ENCODE measurements at regions not wholly inside any gene's neighbourhood (a gene's known extent, or its start where the extent isn't known, plus 50 kb on each side); places are given as distances from the start of the nearest gene placed in this dataset.

DNA sequence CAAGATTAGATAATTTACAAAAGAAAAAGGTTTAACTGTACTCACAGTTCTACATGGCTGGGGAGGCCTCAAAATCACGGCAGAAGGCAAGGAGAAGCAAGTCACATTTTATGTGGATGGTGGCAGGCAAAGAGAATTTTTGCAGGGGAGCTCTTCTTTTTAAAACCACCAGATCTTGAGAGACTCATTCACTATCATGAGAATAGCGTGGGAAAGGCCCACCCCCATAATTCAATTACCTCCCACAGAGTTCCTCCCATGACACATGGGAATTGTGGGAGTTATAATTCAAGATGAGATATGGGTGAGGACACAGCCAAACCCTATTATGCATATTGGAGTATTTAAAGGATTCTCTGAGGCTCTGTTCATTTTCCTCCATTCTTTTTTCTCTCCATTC, 138.7 kb upstream of the CADM2 start (continued):
- TF ChIP-seq, protein P1, sequence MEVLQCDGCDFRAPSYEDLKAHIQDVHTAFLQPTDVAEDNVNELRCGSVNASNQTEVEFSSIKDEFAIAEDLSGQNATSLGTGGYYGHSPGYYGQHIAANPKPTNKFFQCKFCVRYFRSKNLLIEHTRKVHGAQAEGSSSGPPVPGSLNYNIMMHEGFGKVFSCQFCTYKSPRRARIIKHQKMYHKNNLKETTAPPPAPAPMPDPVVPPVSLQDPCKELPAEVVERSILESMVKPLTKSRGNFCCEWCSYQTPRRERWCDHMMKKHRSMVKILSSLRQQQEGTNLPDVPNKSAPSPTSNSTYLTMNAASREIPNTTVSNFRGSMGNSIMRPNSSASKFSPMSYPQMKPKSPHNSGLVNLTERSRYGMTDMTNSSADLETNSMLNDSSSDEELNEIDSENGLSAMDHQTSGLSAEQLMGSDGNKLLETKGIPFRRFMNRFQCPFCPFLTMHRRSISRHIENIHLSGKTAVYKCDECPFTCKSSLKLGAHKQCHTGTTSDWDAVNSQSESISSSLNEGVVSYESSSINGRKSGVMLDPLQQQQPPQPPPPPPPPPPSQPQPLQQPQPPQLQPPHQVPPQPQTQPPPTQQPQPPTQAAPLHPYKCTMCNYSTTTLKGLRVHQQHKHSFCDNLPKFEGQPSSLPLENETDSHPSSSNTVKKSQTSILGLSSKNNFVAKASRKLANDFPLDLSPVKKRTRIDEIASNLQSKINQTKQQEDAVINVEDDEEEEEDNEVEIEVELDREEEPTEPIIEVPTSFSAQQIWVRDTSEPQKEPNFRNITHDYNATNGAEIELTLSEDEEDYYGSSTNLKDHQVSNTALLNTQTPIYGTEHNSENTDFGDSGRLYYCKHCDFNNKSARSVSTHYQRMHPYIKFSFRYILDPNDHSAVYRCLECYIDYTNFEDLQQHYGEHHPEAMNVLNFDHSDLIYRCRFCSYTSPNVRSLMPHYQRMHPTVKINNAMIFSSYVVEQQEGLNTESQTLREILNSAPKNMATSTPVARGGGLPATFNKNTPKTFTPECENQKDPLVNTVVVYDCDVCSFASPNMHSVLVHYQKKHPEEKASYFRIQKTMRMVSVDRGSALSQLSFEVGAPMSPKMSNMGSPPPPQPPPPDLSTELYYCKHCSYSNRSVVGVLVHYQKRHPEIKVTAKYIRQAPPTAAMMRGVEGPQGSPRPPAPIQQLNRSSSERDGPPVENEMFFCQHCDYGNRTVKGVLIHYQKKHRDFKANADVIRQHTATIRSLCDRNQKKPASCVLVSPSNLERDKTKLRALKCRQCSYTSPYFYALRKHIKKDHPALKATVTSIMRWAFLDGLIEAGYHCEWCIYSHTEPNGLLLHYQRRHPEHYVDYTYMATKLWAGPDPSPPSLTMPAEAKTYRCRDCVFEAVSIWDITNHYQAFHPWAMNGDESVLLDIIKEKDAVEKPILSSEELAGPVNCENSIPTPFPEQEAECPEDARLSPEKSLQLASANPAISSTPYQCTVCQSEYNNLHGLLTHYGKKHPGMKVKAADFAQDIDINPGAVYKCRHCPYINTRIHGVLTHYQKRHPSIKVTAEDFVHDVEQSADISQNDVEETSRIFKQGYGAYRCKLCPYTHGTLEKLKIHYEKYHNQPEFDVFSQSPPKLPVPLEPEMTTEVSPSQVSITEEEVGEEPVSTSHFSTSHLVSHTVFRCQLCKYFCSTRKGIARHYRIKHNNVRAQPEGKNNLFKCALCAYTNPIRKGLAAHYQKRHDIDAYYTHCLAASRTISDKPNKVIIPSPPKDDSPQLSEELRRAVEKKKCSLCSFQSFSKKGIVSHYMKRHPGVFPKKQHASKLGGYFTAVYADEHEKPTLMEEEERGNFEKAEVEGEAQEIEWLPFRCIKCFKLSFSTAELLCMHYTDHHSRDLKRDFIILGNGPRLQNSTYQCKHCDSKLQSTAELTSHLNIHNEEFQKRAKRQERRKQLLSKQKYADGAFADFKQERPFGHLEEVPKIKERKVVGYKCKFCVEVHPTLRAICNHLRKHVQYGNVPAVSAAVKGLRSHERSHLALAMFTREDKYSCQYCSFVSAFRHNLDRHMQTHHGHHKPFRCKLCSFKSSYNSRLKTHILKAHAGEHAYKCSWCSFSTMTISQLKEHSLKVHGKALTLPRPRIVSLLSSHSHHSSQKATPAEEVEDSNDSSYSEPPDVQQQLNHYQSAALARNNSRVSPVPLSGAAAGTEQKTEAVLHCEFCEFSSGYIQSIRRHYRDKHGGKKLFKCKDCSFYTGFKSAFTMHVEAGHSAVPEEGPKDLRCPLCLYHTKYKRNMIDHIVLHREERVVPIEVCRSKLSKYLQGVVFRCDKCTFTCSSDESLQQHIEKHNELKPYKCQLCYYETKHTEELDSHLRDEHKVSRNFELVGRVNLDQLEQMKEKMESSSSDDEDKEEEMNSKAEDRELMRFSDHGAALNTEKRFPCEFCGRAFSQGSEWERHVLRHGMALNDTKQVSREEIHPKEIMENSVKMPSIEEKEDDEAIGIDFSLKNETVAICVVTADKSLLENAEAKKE (CRISPR knock-in tag; IDR thresholded peaks at IDR 0.05): no peak
- TF ChIP-seq CREB1 (CRISPR knock-in tag; IDR thresholded peaks at IDR 0.05; ENCODE audit: low read depth) (no peak), EZH2phosphoT487 (IDR thresholded peaks at IDR 0.05; ENCODE audit: unreplicated experiment) (no peak), EZH2 (IDR thresholded peaks at IDR 0.05; ENCODE audit: low read depth, unreplicated experiment) (no peak), ZNF331 (CRISPR knock-in tag; IDR thresholded peaks at IDR 0.05; ENCODE audit: low read depth) (no peak), POLR2AphosphoS5 (IDR thresholded peaks at IDR 0.05; ENCODE audit: low read depth) (no peak)
- TF ChIP-seq, protein P2, sequence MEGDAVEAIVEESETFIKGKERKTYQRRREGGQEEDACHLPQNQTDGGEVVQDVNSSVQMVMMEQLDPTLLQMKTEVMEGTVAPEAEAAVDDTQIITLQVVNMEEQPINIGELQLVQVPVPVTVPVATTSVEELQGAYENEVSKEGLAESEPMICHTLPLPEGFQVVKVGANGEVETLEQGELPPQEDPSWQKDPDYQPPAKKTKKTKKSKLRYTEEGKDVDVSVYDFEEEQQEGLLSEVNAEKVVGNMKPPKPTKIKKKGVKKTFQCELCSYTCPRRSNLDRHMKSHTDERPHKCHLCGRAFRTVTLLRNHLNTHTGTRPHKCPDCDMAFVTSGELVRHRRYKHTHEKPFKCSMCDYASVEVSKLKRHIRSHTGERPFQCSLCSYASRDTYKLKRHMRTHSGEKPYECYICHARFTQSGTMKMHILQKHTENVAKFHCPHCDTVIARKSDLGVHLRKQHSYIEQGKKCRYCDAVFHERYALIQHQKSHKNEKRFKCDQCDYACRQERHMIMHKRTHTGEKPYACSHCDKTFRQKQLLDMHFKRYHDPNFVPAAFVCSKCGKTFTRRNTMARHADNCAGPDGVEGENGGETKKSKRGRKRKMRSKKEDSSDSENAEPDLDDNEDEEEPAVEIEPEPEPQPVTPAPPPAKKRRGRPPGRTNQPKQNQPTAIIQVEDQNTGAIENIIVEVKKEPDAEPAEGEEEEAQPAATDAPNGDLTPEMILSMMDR (conservative IDR thresholded peaks at IDR 0.05; ENCODE audit: low read depth in 2 of 2): no peak

DNA sequence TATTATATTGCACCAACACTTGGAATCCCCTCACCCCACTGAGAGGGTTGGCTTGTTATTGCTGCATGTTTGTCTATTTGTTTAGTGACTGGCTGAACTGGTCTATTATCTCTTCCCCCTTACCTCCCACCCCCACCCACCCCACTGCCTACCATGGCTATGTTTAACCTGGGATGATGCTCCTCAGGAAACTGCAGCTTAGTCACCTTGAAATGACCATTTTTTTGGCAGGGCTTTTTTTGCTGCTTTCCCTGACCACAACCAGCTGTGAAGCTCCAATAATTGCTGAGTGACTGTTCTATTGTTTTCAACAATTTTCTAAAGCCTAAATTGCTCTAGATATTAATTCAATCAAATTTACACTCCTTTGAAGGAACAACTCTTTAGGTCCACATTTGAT, 137.9 kb upstream of the CADM2 start:
- no peak overlapping the region for H3K4me3 Mint-ChIP-seq
- Histone ChIP-seq H3K9me2 (ENCODE audit: insufficient read depth) (no peaks in the 10 kb centered on the region), H3K4me1 (ENCODE audit: insufficient read depth) (no peaks in the 10 kb centered on the region), H3K27me3 (ENCODE audit: insufficient read depth) (no peaks in the 10 kb centered on the region), H3K27ac (ENCODE audit: low read depth) (no peak overlapping the region), H2AFZ (no peak overlapping the region), H3K4me2 (no peak overlapping the region), H3K36me3 (ENCODE audit: insufficient read depth) (peaks cover 6% of the 10 kb centered on the region), H3K4me3 (no peak overlapping the region), H4K20me1 (replicated peaks; ENCODE audit: insufficient read depth) (no peaks in the 10 kb centered on the region), H3K79me2 (replicated peaks; ENCODE audit: insufficient read depth) (no peaks in the 10 kb centered on the region), H3F3A (replicated peaks; ENCODE audit: low read depth) (no peaks in the 10 kb centered on the region)
- ATAC-seq (no peak), DNase-seq (ENCODE audit: low spot score) (no peak)
- no peaks in the 10 kb centered on the region for H3K27me3 Mint-ChIP-seq (ENCODE audit: insufficient read depth, low read depth, poor library complexity)
- H3K36me3 Mint-ChIP-seq (ENCODE audit: low read depth): peaks cover 12% of the 10 kb centered on the region
- no peak for TF ChIP-seq POLR2AphosphoS5 (IDR thresholded peaks at IDR 0.05; ENCODE audit: low read depth)
- TF ChIP-seq, protein P3, sequence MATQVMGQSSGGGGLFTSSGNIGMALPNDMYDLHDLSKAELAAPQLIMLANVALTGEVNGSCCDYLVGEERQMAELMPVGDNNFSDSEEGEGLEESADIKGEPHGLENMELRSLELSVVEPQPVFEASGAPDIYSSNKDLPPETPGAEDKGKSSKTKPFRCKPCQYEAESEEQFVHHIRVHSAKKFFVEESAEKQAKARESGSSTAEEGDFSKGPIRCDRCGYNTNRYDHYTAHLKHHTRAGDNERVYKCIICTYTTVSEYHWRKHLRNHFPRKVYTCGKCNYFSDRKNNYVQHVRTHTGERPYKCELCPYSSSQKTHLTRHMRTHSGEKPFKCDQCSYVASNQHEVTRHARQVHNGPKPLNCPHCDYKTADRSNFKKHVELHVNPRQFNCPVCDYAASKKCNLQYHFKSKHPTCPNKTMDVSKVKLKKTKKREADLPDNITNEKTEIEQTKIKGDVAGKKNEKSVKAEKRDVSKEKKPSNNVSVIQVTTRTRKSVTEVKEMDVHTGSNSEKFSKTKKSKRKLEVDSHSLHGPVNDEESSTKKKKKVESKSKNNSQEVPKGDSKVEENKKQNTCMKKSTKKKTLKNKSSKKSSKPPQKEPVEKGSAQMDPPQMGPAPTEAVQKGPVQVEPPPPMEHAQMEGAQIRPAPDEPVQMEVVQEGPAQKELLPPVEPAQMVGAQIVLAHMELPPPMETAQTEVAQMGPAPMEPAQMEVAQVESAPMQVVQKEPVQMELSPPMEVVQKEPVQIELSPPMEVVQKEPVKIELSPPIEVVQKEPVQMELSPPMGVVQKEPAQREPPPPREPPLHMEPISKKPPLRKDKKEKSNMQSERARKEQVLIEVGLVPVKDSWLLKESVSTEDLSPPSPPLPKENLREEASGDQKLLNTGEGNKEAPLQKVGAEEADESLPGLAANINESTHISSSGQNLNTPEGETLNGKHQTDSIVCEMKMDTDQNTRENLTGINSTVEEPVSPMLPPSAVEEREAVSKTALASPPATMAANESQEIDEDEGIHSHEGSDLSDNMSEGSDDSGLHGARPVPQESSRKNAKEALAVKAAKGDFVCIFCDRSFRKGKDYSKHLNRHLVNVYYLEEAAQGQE (IDR thresholded peaks at IDR 0.05; ENCODE audit: unreplicated experiment): no peak
- TF ChIP-seq JUNB (IDR thresholded peaks at IDR 0.05; ENCODE audit: unreplicated experiment): no peak
- H3K27ac Mint-ChIP-seq: no peak overlapping the region
- peaks cover 9% of the 10 kb centered on the region for H3K9me3 Mint-ChIP-seq
- peaks cover 9% of the 10 kb centered on the region; the same call in 2 of the 3 replicates for H3K4me1 Mint-ChIP-seq
